ENCODE measurements at regions not wholly inside any gene's neighbourhood (a gene's known extent, or its start where the extent isn't known, plus 50 kb on each side); places are given as distances from the start of the nearest gene placed in this dataset.

DNA sequence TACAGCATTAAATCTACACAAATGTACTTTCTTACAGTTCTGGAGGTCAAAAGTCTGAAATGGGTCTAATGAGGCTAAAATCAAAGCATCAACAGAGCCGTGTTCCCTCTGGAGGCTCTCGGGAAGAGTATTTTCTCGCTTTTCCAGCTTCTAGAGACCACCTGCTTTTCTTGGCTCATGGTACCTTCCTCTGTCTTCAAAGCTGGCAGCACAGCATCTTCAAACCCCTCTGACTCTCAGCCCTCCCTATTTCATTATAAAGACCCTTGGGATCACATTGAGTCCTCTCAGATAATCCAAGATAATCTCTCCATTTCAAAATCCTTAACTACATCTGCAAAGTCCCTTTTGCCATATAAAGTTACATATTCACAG lies 117.8 kb upstream of the NCK2 start:
- no peak overlapping the region for H3K27ac ChIP-seq
- H3K4me3 ChIP-seq = no peak overlapping the region

DNA sequence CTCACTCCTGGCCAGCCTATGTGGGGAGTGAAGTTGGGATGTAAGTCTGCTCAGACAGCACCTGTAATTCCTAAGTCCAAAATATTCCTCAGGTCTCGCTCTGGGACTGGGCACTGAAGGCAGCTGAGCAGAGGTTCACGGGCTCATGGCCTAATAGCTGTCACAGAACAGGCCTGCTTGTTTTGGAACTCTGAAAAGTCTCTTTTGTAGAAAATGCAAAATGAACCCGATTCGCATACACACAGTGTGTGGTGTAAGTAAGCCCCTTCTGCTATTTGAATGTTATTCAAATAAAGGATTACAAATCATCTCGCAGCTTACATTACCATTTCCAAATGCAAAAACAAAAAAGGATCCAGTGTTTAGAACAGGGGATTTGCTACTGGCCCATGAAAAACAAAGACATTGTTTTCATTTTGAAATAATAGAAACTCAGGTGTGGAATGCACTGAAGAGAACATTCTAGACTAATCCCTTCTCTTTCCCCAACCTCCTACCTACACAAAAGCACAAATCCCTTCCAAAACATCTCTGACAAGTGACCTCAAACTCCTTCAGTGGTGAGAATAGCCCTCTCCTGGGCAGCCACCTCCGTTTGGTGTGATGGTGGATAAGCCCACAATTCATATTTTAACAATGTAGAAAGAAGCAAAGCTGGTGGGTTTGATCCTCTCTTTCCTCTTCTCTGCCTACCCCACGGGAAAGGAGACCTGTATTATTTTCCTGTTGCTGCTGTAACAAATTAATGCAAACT lies 118.3 kb upstream of the NCK2 start:
- H3K27ac ChIP-seq = no peak overlapping the region
- no peak overlapping the region for H3K4me3 ChIP-seq

DNA sequence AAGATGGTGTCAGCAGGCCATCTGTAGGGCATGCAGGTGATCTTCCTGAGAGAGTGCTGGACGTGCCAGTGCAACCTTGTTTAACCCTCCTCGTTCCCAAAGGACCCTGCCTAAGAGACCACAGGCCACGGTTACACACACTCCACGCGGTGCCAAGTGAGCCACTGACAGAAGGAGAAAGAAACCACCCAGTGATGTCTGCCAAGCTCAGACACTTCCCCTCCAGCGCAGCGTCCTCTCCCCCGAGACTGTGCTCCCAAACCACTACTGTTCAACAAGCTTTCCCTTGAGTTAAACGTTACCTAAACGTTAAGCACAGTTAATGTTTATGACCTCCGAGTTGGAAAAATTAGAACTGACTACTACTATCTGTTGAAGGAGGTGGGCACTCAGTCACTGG lies 119.1 kb upstream of the NCK2 start:
- H3K4me3 ChIP-seq = no peak overlapping the region
- no peak overlapping the region for H3K27ac ChIP-seq

DNA sequence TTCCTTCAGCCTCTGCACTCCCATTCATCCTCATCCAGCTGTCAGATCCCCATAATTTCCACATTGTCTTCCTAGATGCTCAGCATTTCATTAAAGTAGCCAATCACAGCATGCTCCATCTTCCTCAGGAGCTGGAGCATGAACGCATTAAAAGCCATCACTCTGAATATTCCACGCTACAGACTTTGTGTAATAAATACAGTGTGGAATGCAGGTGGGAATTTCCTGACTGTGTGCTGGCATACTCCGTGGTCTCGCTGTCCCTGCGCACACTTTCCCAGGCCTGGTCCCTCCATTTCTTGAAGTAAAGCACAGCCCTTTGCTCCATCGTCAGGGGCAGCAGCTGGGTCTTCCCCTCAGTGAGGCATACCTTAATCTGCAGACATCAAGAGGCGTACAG lies 123.7 kb upstream of the NCK2 start:
- H3K4me3 ChIP-seq = no peak overlapping the region
- H3K27ac ChIP-seq = no peak overlapping the region

DNA sequence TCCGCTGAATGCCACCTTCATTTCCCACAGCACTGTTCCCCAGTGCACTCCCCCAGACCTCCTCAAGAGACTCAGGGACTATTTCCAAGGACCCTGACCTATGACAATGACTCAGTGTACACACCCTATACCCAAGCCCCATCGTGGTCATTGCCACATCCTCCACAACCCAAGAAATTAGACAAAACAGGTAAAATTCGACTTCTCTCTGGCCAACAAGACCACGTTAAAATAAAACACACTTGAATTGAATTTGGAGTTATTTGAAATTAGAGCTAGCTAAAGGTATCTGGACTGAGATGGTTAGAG lies 126.4 kb upstream of the NCK2 start:
- H3K27ac ChIP-seq = no peak overlapping the region
- no peak overlapping the region for H3K4me3 ChIP-seq

DNA sequence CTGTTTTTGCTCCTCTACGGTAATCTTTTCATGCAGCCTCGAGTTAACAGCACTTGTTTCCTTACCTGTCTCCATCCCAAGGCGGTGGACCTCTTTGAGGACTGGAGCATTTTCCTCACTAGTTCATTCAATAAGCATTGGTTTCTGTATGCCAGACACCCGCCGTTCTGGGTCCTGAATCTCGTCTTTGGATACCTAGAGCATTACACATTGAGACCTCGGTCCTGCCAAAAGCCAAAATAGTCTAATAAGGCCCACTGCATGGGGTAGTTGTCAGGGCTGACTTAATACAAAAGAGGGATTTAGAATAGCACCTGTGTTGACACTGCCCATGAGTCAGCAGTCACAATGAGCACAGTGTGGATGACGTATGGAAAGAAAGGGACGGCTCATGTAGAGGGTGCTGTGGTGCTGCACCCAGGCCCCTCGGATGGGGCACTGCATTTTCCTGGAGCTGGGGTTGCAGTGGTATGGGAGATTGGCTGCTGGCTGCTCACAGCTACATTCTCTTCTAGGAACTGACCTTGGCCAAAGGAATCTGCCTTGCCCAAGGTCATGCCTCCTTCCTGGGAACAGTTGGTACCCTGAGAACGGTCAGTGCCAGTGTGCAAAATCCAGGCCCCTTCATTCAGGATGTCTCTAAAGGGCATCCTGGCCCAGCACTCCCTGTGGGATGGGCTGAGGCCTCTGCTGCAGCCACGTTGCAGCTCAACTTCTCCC lies 126.9 kb upstream of the NCK2 start:
- H3K4me3 ChIP-seq = no peak overlapping the region
- no peak overlapping the region for H3K27ac ChIP-seq

DNA sequence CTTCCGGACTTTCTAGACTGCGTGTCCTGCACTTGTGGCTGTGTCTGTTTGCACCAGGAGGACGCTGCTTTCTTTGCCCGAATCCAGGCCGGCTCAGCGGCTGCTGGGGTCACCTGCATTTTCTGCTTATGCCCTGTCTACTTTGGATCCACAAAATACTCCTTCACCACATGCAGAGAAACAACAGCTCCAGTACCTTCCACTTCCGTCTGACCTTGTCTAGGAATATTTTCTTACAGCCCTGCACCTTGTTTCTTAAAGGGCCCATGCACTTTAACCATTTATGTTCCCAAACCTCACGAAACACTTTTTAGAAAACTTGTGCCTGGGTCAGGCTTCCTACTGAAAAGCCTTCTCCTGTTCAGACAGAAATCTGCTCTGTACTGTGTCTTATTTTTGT lies 129.4 kb upstream of the NCK2 start:
- Histone ChIP-seq H3K4me3 (no peak overlapping the region), H3K27ac (no peak overlapping the region)

DNA sequence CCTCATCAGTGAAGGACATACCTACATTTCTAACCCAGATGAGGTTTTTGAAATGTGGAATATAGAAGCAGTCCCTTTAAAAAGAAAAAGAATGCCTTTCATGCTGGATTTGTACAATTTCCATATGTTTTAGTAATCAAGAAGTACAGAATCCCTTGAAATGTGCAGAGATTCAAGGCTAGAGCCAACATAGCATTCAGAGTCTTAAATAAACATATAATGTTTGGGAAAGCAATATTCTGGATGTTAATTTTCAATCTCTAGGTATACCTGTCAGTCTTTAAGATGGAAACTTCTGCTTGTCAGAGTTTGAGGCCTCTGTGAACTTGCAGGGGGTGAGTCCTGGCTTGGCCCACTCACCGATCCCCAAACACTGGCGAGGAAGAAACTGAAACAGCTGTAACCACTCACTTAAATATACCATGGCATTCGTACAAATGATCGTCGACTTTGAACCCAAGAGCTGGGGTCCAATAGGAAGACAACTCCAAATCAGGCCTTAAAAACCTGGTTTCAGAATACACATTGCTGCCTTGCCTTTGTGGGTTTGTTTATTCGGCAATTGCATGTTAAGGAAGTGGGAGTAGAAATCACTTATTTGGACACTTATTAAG lies 132.8 kb upstream of the NCK2 start:
- no peak overlapping the region for H3K4me3 ChIP-seq
- H3K27ac ChIP-seq = no peak overlapping the region

DNA sequence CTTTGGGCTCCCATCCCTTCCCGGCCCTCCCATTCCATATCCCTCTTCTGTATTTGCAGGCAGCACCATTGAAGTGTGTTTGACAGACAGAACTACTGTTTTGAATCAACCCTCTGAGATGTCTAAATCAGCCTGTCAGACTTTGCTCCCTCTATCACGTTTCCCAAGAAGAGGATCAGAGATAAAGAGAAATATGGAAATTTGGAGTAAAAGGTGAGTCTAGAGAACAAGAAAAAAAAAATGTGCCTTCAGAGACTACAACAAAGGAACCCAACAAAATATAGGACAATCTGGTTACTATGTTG lies 133.4 kb upstream of the NCK2 start:
- Histone ChIP-seq H3K27ac (no peak overlapping the region), H3K4me3 (no peak overlapping the region)

DNA sequence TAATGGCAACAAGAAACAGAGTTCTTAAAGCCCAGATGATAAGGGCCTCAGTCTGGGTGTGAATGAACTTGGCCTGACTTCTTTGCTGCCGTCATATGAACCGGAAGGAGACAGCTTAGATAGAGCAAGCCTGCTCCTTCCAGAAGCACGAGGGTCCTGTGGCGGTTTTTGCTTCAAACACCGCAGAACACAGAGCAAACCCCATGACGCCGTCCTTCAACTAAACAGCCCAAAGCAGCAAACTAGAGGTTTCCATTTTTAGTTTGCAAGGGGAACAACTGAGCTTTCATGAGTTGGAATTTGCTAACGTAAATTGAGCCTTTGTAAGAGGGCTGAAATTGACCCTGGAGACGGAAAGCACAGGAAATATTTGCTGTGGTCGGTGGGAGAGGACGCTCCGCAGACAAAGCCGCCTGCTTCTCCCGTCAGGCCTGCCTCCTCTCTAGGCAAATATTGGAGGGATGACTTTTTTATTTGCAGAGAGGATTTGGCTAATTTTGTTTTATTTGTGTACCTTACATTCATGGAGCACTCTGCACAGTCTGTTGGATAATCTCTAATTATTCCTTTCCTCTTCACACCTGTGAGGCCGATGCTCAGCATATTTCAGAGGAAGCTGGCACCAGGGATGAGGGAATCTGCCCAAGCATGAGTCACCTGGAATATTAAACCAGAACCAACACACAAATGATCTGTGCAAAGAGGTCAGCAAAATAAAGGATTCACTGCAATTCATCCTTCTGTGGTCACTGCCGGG lies 134.0 kb upstream of the NCK2 start:
- no peak overlapping the region for H3K4me3 ChIP-seq
- H3K27ac ChIP-seq = peak overlapping the region in 1 of 21 experiments; percentile 11

DNA sequence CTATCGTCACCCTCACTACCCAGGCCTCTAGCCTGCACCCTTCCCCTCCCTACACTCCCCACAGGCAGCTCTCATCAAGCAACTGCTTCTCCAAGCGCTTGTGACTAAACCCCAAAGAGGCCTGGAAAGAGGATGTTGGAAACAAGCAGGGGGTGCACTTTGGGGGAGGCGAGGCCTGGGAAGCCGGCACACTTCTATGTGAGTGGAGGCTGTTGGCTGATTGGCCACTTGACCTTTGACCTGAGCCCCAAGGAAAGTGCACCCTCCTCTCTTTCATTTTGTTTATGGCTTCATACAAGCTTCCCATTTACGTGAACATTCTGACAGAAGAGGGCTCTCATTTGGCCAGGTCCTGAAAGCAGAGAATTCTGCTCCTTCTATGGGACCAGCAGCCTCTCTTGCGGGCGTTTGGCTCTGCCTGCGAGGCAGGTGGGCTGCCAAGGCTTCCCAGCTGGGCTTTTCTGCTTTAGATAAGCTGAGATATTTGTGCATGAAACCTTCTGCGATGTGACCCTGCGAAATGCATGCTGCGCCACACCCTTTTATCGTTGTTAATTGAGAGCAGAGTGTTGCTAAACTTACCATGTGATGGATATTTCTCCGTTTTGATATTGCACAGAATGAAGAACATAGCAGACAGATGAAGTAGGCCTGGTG lies 134.8 kb upstream of the NCK2 start:
- H3K27ac ChIP-seq = no peak overlapping the region

DNA sequence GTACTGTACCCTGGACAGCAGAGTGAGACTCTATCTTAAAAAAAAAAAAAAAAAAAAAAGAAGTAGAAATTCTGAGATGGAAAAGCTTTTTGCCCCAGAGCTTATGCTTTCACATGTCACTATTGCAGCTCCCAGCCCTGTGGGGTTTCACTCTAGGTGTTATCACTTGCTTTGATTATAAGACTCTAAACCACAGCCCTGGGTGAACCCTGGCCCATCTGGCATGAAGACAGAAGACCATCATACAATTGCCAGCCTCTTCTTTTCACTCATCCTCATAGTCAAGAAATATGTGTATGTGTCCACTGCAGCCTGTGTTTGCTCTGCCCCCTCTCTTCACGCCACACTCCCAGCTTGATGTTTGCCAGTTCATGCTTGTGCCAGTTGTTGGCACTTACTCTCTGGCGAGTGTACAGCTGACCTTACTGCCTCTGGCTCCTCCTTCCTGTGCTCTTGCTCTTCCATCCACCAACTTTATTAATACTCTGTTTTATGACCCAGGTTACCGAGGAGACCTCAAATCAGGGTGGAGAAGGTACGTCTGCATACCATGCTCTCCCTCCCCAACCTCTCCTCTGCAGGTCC lies 136.7 kb upstream of the NCK2 start:
- H3K4me3 ChIP-seq = no peak overlapping the region
- H3K27ac ChIP-seq = no peak overlapping the region

More for the DNA sequence above, 134.8 kb upstream of the NCK2 start:
- no peak overlapping the region for H3K4me3 ChIP-seq

DNA sequence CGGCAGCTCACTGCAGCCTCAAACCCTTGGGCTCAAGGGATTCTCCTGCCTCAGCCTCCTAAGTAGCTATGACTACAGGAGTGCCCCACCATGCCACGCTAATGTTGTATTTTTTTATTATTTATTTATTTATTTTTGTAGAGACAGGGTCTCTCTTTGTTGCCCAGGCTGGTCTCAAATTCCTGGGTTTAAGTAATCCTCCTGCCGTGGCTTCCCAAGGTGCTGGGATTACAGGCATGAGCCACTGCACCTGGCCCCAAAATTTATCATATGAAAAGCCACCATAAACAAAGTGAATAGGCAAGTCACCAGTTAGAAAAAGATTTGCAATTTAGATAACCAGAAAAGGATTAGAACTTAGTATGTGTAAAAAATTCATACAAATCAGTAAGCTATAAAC lies 138.6 kb upstream of the NCK2 start:
- H3K27ac ChIP-seq = peak overlapping the region in 2 of 21 experiments; percentile 0 to 29
- H3K4me3 ChIP-seq = no peak overlapping the region

DNA sequence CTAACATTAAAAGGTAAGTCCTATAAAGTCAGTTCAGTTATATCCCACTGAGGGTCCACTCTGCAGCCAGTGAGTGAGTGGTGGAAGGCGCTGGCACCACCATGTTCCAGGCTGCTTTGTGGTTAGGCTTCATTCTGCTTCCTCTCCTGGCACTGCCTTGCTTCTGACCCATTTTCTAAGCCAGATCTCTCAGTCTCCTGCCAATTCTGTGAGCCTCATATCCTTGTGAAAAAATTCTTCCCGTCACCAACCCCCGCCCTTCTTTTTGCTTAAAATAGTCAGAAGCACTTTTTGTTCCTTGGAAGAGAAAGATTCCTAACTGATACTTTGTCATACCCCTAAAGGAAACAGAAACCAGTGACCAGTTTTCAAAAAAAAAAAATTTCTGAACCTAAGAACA lies 139.8 kb upstream of the NCK2 start:
- H3K27ac ChIP-seq = peak overlapping the region in 1 of 21 experiments; percentile 17

DNA sequence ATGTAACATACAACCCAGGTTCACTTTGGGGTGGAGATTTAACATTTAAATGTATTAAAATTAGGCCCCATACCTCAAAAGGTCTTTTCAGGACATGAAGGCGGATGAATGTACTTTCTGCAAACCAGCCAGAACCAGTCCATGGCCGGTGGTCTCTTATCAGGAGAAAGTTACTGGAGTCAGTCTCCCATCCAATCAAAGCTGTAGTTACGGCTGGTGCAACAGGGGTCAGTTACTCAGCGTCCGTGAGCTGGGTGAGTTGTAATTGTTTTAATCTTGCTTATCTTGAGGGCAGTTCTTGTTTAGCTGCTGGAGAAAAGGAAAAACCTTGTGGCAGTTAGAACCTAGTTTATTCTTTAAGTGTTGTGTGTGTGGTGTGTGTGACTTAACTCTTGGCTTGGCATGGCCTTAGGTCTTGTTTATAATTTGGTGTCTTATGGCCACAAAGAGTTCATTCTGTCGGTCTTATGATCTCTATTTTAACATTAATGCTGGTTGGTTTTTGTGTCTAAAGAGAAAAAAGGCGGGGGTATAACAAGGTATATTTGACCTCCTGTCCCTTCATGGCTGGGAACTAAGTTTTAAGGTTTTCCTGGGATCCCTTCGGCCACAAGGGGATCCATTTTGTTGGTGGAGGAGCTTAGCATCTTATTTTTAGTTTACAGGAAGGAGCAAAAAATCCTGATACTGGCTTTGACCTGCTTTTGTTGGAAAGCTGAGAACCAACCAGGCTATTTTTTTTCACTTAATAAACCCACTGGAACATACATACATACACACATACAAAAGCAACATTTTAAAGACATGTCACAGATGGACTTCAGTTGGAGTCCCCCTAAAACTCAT lies 143.5 kb upstream of the NCK2 start:
- H3K27ac ChIP-seq = no peak overlapping the region
- no peak overlapping the region for H3K4me3 ChIP-seq

More for the DNA sequence above, 139.8 kb upstream of the NCK2 start:
- no peak overlapping the region for H3K4me3 ChIP-seq

DNA sequence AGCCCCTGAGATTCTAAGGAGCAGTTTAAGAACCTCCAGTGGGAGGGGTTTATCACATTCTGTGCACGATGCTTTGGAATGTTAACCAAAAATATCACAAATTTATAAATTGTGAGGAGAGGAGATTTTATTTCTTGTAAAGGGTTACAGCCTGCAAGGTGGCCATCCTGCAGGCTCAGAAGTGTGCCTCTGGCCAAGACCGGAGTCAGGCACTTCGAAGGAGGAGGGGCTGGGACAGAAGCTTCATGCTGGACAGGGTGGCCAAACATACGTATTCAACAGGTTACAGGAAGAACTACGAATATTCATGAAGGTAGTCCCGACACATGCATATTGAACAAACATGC lies 144.1 kb upstream of the NCK2 start:
- no peak overlapping the region for H3K4me3 ChIP-seq
- no peak overlapping the region for H3K27ac ChIP-seq

DNA sequence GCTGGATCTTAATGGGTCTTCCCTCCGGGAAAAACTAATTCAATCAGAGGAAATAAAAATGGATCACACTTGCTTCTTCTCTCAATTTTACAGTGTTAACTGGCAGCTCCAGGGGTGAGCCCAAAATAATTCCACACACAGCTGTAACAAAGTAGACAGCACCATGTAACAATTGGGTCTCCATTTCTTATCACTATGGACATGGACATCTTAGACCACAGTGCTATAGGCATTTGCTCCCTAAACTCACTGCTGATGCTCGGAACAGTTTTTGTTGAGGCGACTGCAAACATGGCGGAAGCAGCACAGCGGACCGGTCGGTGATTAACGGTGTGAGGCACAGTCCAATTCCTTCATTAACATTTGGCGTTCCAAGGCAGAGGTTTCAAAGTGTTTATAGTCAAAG lies 144.7 kb upstream of the NCK2 start:
- Histone ChIP-seq H3K27ac (no peak overlapping the region), H3K4me3 (no peak overlapping the region)

DNA sequence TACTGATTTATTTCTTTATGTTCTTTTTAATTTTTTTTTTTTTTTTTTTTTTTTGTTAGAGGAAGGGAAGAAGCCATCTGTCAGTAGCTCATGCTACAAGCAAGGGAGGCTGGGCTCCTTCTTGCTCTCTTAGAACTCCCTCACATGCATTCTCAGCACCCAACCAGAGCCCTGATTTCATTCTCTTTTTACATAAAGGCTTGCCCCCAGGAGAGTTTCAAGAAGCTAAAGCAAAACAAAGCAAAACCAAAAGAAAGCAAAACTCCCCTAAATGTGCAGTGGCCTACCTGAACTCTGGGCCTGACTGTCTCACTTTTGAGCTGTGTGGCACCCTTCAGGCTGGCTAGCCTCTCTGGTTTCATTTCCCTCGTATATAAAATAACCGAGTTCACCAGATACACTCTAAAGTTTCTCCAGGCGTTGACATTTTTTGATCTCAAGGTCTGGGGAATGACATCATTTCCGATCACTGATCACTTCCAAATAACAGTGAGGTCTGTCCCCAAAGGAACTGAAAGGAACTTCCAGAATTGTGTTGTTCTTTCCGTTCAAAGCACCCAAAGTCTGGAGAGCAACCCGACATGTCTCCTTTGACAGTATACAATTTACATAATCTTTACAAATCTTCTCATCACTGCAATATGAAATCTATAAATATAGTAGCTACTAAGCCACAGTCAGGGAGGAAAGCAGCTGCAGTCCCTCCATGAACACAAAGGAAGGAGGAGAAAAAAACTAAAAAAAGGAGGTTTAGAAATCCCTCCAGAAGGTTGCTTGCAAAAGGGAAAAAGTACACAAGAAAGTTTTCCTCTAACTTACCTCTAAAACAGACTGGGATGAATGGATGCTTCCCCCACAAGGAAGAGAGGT lies 145.6 kb upstream of the NCK2 start:
- Histone ChIP-seq H3K27ac (no peak overlapping the region), H3K4me3 (no peak overlapping the region)
